Calu3 (cell line): ENCODE measurements at regions not wholly inside any gene's neighbourhood (a gene's known extent, or its start where the extent isn't known, plus 50 kb on each side); places are given as distances from the start of the nearest gene placed in this dataset.

Experiments
- BruUV-seq: library from RNA; stranded (reverse); fragments of 400-500 nt; replicated peaks from 2 replicates; lab custom pipeline; 2021; lab: Mats Ljungman, UMichigan
- CTCF ChIA-PET: fragments of 300-600 bp; sonication (Branson Sonifier 250); formaldehyde crosslinking; loops from one replicate; lab custom pipeline; 2022; ENCODE audit warnings: antibody characterized with exemption; lab: Charles Lee
- DNase-seq: peaks from one replicate; pipeline ENCODE4 v3.0.0; 2022
- H3K27ac Mint-ChIP-seq: one replicate; pipeline ENCODE4 v1.8.0; 2022; ENCODE audit warnings: mixed read lengths; ENCODE audit not compliant: unreplicated experiment
- H3K27me3 Mint-ChIP-seq: one replicate; pipeline ENCODE4 v1.8.0; 2022; ENCODE audit warnings: mixed read lengths; ENCODE audit not compliant: unreplicated experiment
- H3K36me3 Mint-ChIP-seq: one replicate; pipeline ENCODE4 v1.8.0; 2022; ENCODE audit warnings: mild to moderate bottlenecking, moderate library complexity, mixed read lengths; ENCODE audit not compliant: insufficient read depth, unreplicated experiment
- H3K4me1 Mint-ChIP-seq: one replicate; pipeline ENCODE4 v1.8.0; 2022; ENCODE audit warnings: mild to moderate bottlenecking, low read depth, mixed read lengths; ENCODE audit not compliant: unreplicated experiment
- H3K4me3 Mint-ChIP-seq: one replicate; pipeline ENCODE4 v1.8.0; 2022; ENCODE audit warnings: mild to moderate bottlenecking, low read depth, moderate library complexity, mixed read lengths; ENCODE audit not compliant: unreplicated experiment
- H3K9me3 Mint-ChIP-seq: one replicate; pipeline ENCODE4 v1.8.0; 2022; ENCODE audit warnings: low read depth, mixed read lengths; ENCODE audit not compliant: unreplicated experiment
- intact Hi-C: fragments of 100-400 bp; cut with micrococcal nuclease; formaldehyde crosslinking; loops from one replicate; pipeline ENCODE4 v1.10.0; 2022; ENCODE audit not compliant: unreplicated experiment
- TF ChIP-seq, protein P1 (sequence below): fragments of 200-600 bp; IDR thresholded peaks from one replicate; pipeline ENCODE4 v1.8.0; 2022; ENCODE audit warnings: antibody characterized with exemption; ENCODE audit not compliant: unreplicated experiment

- H3K27me3 Mint-ChIP-seq: no peaks in the 10 kb centered on the region
- TF ChIP-seq, protein P1, sequence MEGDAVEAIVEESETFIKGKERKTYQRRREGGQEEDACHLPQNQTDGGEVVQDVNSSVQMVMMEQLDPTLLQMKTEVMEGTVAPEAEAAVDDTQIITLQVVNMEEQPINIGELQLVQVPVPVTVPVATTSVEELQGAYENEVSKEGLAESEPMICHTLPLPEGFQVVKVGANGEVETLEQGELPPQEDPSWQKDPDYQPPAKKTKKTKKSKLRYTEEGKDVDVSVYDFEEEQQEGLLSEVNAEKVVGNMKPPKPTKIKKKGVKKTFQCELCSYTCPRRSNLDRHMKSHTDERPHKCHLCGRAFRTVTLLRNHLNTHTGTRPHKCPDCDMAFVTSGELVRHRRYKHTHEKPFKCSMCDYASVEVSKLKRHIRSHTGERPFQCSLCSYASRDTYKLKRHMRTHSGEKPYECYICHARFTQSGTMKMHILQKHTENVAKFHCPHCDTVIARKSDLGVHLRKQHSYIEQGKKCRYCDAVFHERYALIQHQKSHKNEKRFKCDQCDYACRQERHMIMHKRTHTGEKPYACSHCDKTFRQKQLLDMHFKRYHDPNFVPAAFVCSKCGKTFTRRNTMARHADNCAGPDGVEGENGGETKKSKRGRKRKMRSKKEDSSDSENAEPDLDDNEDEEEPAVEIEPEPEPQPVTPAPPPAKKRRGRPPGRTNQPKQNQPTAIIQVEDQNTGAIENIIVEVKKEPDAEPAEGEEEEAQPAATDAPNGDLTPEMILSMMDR: no peak
- H3K4me3 Mint-ChIP-seq: no peak overlapping the region
- intact Hi-C loops: no loop called here
- H3K9me3 Mint-ChIP-seq: no peaks in the 10 kb centered on the region
- no peaks in the 10 kb centered on the region for H3K36me3 Mint-ChIP-seq
- BruUV-seq: no TSS peak
- H3K4me1 Mint-ChIP-seq: no peaks in the 10 kb centered on the region
- no peak for DNase-seq
- no peak overlapping the region for H3K27ac Mint-ChIP-seq
- CTCF ChIA-PET: no interaction called here
These were observed 262.9 kb upstream of the MAGI2 start for GRCh38 chr7:79716329-79716728.

- H3K4me3 Mint-ChIP-seq: no peak overlapping the region
- CTCF ChIA-PET: no interaction called here
- BruUV-seq: no TSS peak
- no peaks in the 10 kb centered on the region for H3K36me3 Mint-ChIP-seq
- no peak for DNase-seq
- no peaks in the 10 kb centered on the region for H3K4me1 Mint-ChIP-seq
- no peak overlapping the region for H3K27ac Mint-ChIP-seq
- no peaks in the 10 kb centered on the region for H3K27me3 Mint-ChIP-seq
- no peaks in the 10 kb centered on the region for H3K9me3 Mint-ChIP-seq
- intact Hi-C loops: no loop called here
- TF ChIP-seq, protein P1: no peak
These were observed 260.6 kb upstream of the MAGI2 start for GRCh38 chr7:79714081-79714480.

DNA sequence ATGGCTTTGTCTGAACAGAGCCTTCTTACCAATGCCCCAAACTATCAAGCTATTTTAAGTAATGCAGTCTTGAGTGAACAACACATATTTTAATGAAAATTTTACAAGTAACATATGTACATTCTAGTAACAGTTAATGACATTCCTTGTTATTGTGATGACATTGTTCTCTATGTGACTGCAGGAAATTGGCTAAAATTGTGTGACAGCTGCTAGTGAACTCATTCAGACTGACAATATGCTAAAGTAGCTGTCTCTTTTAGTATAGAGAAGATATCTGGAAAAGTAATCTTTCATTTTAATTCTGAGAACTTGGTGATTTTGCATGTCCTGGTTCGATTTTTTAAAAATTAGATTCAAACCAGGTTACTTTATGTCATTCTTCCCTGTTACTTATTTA is 259.8 kb upstream of the MAGI2 start:
- H3K27me3 Mint-ChIP-seq: no peaks in the 10 kb centered on the region
- DNase-seq: no peak
- TF ChIP-seq, protein P1: no peak
- no peaks in the 10 kb centered on the region for H3K4me1 Mint-ChIP-seq
- BruUV-seq: no TSS peak
- H3K9me3 Mint-ChIP-seq: no peaks in the 10 kb centered on the region
- CTCF ChIA-PET: no interaction called here
- no peak overlapping the region for H3K27ac Mint-ChIP-seq
- intact Hi-C loops: no loop called here
- no peaks in the 10 kb centered on the region for H3K36me3 Mint-ChIP-seq
- no peak overlapping the region for H3K4me3 Mint-ChIP-seq

- Mint-ChIP-seq H3K9me3 (no peaks in the 10 kb centered on the region), H3K27ac (no peak overlapping the region), H3K4me3 (no peak overlapping the region), H3K27me3 (no peaks in the 10 kb centered on the region), H3K36me3 (no peaks in the 10 kb centered on the region), H3K4me1 (no peaks in the 10 kb centered on the region)
- BruUV-seq: no TSS peak
- CTCF ChIA-PET: no interaction called here
- intact Hi-C loops: no loop called here
- no peak for DNase-seq
- TF ChIP-seq, protein P1: no peak
These were observed 258.2 kb upstream of the MAGI2 start for GRCh38 chr7:79711660-79712059.
